NT2/D1 (cell line): ENCODE measurements at regions not wholly inside any gene's neighbourhood (a gene's known extent, or its start where the extent isn't known, plus 50 kb on each side); places are given as distances from the start of the nearest gene placed in this dataset.

Experiments used
- DNase-seq: peaks from one replicate; pipeline ENCODE4 v3.0.0-alpha.2; 2011; ENCODE audit warnings: low read depth, low spot score
- H3K27me3 ChIP-seq: 2 replicates; pipeline ENCODE4 v1.6.0; 2011; ENCODE audit warnings: mild to moderate bottlenecking; ENCODE audit not compliant: insufficient read length, insufficient read depth
- H3K36me3 ChIP-seq: 2 replicates; pipeline ENCODE4 v1.6.1; 2011; ENCODE audit warnings: mild to moderate bottlenecking, low read length, mixed read lengths; ENCODE audit not compliant: insufficient read depth, insufficient read length
- H3K4me1 ChIP-seq: 2 replicates; pipeline ENCODE4 v1.5.1; 2011; ENCODE audit not compliant: insufficient read depth, insufficient read length
- H3K4me3 ChIP-seq: 2 replicates; pipeline ENCODE4 v1.5.1; 2011; ENCODE audit warnings: low read depth; ENCODE audit not compliant: insufficient read length
- H3K9ac ChIP-seq: 2 replicates; pipeline ENCODE4 v1.6.0; 2011; ENCODE audit warnings: low read depth; ENCODE audit not compliant: insufficient read length
- H3K9me3 ChIP-seq: 2 replicates; pipeline ENCODE4 v1.5.1; 2011; ENCODE audit warnings: mild to moderate bottlenecking, low read length; ENCODE audit not compliant: insufficient read depth
- SUZ12 ChIP-seq: IDR thresholded peaks from 2 replicates; pipeline ENCODE4 v1.6.1; 2011; ENCODE audit not compliant: insufficient read length, insufficient read depth; ENCODE audit errors: extremely low read depth
- YY1 ChIP-seq: IDR thresholded peaks from 2 replicates; pipeline ENCODE4 v1.6.1; 2011; ENCODE audit not compliant: insufficient read length, insufficient read depth
- ZNF274 ChIP-seq: IDR thresholded peaks from 2 replicates; pipeline ENCODE4 v1.6.1; 2011; ENCODE audit warnings: mild to moderate bottlenecking, low read depth, low read length

- Histone ChIP-seq H3K9me3 (no peaks in the 10 kb centered on the region), H3K9ac (no peak overlapping the region), H3K27me3 (no peaks in the 10 kb centered on the region), H3K4me3 (no peak overlapping the region), H3K36me3 (no peaks in the 10 kb centered on the region), H3K4me1 (peaks cover 5% of the 10 kb centered on the region)
- no peak for TF ChIP-seq YY1
- TF ChIP-seq ZNF274, result no peak
- TF ChIP-seq SUZ12, result no peak
- DNase-seq, result no peak
These were observed 415.4 kb downstream of the MN1 start for GRCh38 chr22:27386186-27386585.

- TF ChIP-seq SUZ12, result no peak
- TF ChIP-seq YY1, result no peak
- TF ChIP-seq ZNF274, result no peak
- Histone ChIP-seq H3K9me3 (no peaks in the 10 kb centered on the region), H3K4me3 (no peak overlapping the region), H3K27me3 (no peaks in the 10 kb centered on the region), H3K9ac (no peak overlapping the region), H3K4me1 (no peaks in the 10 kb centered on the region), H3K36me3 (no peaks in the 10 kb centered on the region)
- no peak for DNase-seq
These were observed 414.0 kb downstream of the MN1 start for GRCh38 chr22:27387561-27387960.

- H3K9ac ChIP-seq, result no peak overlapping the region
- no peak for DNase-seq
- H3K9me3 ChIP-seq, result no peaks in the 10 kb centered on the region
- H3K4me3 ChIP-seq, result no peak overlapping the region
- no peaks in the 10 kb centered on the region for H3K4me1 ChIP-seq
- TF ChIP-seq SUZ12 (no peak), ZNF274 (no peak), YY1 (no peak)
- H3K27me3 ChIP-seq, result no peaks in the 10 kb centered on the region
- H3K36me3 ChIP-seq, result no peaks in the 10 kb centered on the region
These were observed 413.4 kb downstream of the MN1 start for GRCh38 chr22:27388090-27388600.

GRCh38 chr22:27389727-27390075 is 411.9 kb downstream of the MN1 start:
- Histone ChIP-seq H3K27me3 (no peaks in the 10 kb centered on the region), H3K9ac (no peak overlapping the region), H3K36me3 (no peaks in the 10 kb centered on the region), H3K4me3 (no peak overlapping the region), H3K4me1 (no peaks in the 10 kb centered on the region), H3K9me3 (no peaks in the 10 kb centered on the region)
- TF ChIP-seq ZNF274, result no peak
- no peak for TF ChIP-seq SUZ12
- TF ChIP-seq YY1, result no peak
- no peak for DNase-seq

- Histone ChIP-seq H3K4me1 (no peaks in the 10 kb centered on the region), H3K27me3 (no peaks in the 10 kb centered on the region)
- no peak for DNase-seq
These were observed 410.3 kb downstream of the MN1 start for GRCh38 chr22:27391092-27391770.

GRCh38 chr22:27393371-27393770 is 408.2 kb downstream of the MN1 start:
- TF ChIP-seq YY1 (no peak), ZNF274 (no peak), SUZ12 (no peak)
- no peaks in the 10 kb centered on the region for H3K27me3 ChIP-seq
- DNase-seq, result no peak

More at GRCh38 chr22:27391092-27391770, 410.3 kb downstream of the MN1 start:
- Histone ChIP-seq H3K4me3 (no peak overlapping the region), H3K36me3 (no peaks in the 10 kb centered on the region), H3K9me3 (no peaks in the 10 kb centered on the region), H3K9ac (no peak overlapping the region)
- no peak for TF ChIP-seq ZNF274

GRCh38 chr22:27394806-27395404 is 406.7 kb downstream of the MN1 start:
- Histone ChIP-seq H3K9ac (no peak overlapping the region), H3K4me1 (no peaks in the 10 kb centered on the region), H3K9me3 (no peaks in the 10 kb centered on the region), H3K27me3 (no peaks in the 10 kb centered on the region), H3K36me3 (no peaks in the 10 kb centered on the region), H3K4me3 (no peak overlapping the region)
- TF ChIP-seq SUZ12 (no peak), ZNF274 (no peak), YY1 (no peak)
- no peak for DNase-seq

More at GRCh38 chr22:27393371-27393770, 408.2 kb downstream of the MN1 start:
- Histone ChIP-seq H3K4me1 (no peaks in the 10 kb centered on the region), H3K36me3 (no peaks in the 10 kb centered on the region), H3K4me3 (no peak overlapping the region), H3K9ac (no peak overlapping the region), H3K9me3 (no peaks in the 10 kb centered on the region)
